DOHH2 (cell line): ENCODE measurements at regions not wholly inside any gene's neighbourhood (a gene's known extent, or its start where the extent isn't known, plus 50 kb on each side); places are given as distances from the start of the nearest gene placed in this dataset.

Source experiments
- H3F3A ChIP-seq: fragments of 200-600 bp; sonication (generic), shearing (Covaris generic); 2 replicates; pipeline ENCODE4 v1.6.0; 2016; ENCODE audit warnings: antibody characterized with exemption, mild to moderate bottlenecking; ENCODE audit not compliant: control insufficient read depth, insufficient read depth
- H3K27ac ChIP-seq: fragments of 200-600 bp; sonication (generic); 2 replicates; pipeline ENCODE4 v1.5.1; 2014; ENCODE audit warnings: low read depth, mild to moderate bottlenecking, low read length, moderate library complexity
- H3K27me3 ChIP-seq: fragments of 200-600 bp; sonication (generic); 2 replicates; pipeline ENCODE4 v1.6.1; 2014; ENCODE audit warnings: mild to moderate bottlenecking, low read length, mixed read lengths; ENCODE audit not compliant: control insufficient read depth
- H3K36me3 ChIP-seq: fragments of 200-600 bp; sonication (generic); 2 replicates; pipeline ENCODE4 v1.6.1; 2014; ENCODE audit warnings: mild to moderate bottlenecking, low read length, moderate library complexity, mixed read lengths; ENCODE audit not compliant: control insufficient read depth
- H3K4me1 ChIP-seq: fragments of 200-600 bp; sonication (generic); 2 replicates; pipeline ENCODE4 v1.6.1; 2014; ENCODE audit warnings: mild to moderate bottlenecking, low read length, mixed read lengths; ENCODE audit not compliant: control insufficient read depth
- H3K4me2 ChIP-seq: fragments of 200-600 bp; sonication (generic); 2 replicates; pipeline ENCODE4 v1.6.0; 2014; ENCODE audit warnings: mild to moderate bottlenecking, low read length, moderate library complexity
- H3K4me3 ChIP-seq: fragments of 200-600 bp; sonication (generic); 2 replicates; pipeline ENCODE4 v1.5.1; 2014; ENCODE audit warnings: mild to moderate bottlenecking, low read length, mixed read lengths
- H3K79me2 ChIP-seq: fragments of 200-600 bp; sonication (generic); 2 replicates; pipeline ENCODE4 v1.6.1; 2014; ENCODE audit warnings: mild to moderate bottlenecking, low read length, mixed read lengths; ENCODE audit not compliant: control insufficient read depth
- H3K9me2 ChIP-seq: fragments of 200-600 bp; sonication (generic); replicated peaks from 2 replicates; pipeline ENCODE4 v1.6.1; 2014; ENCODE audit warnings: mild to moderate bottlenecking, low read length, mixed read lengths; ENCODE audit not compliant: control insufficient read depth
- H3K9me3 ChIP-seq: fragments of 200-600 bp; sonication (generic); 2 replicates; pipeline ENCODE4 v1.6.1; 2014; ENCODE audit warnings: antibody characterized with exemption, low read length, mixed read lengths; ENCODE audit not compliant: control insufficient read depth, insufficient read depth
- H4K20me1 ChIP-seq: fragments of 200-600 bp; sonication (generic); 2 replicates; pipeline ENCODE4 v1.6.0; 2014; ENCODE audit warnings: low read depth, mild to moderate bottlenecking, antibody characterized with exemption, low read length, moderate library complexity; ENCODE audit not compliant: control insufficient read depth, insufficient read depth
- EZH2phosphoT487 ChIP-seq: fragments of 200-600 bp; sonication (generic); IDR thresholded peaks from 2 replicates; pipeline ENCODE4 v1.6.1; 2017; ENCODE audit warnings: borderline replicate concordance, mild to moderate bottlenecking, antibody characterized with exemption, low read length, moderate library complexity, mixed read lengths
- TF ChIP-seq, protein P1 (sequence below): fragments of 200-600 bp; sonication (generic); IDR thresholded peaks from one replicate; pipeline ENCODE4 v1.5.1; 2014; ENCODE audit warnings: antibody characterized with exemption, mild to moderate bottlenecking, low read depth, low read length; ENCODE audit not compliant: poor library complexity, severe bottlenecking

DNA sequence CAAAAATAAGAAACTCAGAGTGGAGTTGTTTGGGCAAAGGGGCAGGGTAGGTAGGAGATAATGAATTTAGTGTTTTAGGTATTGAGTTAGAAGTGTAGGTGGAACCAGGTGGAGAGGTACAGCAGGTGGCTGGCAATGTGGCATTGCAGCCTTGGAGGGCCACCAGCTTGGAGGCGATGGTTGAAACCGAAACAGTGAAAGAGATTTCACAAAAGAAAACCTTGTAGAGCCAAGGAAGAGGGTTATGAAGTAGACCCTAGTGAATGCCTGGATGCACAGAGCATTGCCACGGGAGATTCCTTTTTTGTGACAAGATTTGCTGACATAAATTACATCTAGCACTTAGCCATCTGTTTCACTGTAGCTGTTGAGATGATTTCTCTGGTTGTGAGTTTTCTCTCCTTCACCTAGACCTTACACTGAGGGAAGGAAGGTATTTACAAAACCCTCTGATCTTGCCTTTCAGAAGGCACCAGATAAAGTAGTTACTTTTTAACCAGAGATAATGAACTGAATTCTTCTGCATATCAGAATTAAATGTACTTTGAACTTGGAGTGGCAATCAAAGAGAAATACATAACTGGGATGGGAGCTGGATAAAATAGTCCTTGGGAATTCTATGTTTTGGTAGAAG lies 104.1 kb upstream of the CASK start:
- Histone ChIP-seq H3K4me1 (no peaks in the 10 kb centered on the region), H3K36me3 (no peaks in the 10 kb centered on the region), H3K4me3 (no peak overlapping the region), H3K9me3 (no peaks in the 10 kb centered on the region), H3F3A (no peaks in the 10 kb centered on the region), H3K79me2 (no peaks in the 10 kb centered on the region), H4K20me1 (no peaks in the 10 kb centered on the region), H3K27ac (no peak overlapping the region), H3K27me3 (no peaks in the 10 kb centered on the region), H3K4me2 (no peak overlapping the region), H3K9me2 (no peaks in the 10 kb centered on the region)
- TF ChIP-seq EZH2phosphoT487 = no peak
- TF ChIP-seq, protein P1, sequence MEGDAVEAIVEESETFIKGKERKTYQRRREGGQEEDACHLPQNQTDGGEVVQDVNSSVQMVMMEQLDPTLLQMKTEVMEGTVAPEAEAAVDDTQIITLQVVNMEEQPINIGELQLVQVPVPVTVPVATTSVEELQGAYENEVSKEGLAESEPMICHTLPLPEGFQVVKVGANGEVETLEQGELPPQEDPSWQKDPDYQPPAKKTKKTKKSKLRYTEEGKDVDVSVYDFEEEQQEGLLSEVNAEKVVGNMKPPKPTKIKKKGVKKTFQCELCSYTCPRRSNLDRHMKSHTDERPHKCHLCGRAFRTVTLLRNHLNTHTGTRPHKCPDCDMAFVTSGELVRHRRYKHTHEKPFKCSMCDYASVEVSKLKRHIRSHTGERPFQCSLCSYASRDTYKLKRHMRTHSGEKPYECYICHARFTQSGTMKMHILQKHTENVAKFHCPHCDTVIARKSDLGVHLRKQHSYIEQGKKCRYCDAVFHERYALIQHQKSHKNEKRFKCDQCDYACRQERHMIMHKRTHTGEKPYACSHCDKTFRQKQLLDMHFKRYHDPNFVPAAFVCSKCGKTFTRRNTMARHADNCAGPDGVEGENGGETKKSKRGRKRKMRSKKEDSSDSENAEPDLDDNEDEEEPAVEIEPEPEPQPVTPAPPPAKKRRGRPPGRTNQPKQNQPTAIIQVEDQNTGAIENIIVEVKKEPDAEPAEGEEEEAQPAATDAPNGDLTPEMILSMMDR = no peak

DNA sequence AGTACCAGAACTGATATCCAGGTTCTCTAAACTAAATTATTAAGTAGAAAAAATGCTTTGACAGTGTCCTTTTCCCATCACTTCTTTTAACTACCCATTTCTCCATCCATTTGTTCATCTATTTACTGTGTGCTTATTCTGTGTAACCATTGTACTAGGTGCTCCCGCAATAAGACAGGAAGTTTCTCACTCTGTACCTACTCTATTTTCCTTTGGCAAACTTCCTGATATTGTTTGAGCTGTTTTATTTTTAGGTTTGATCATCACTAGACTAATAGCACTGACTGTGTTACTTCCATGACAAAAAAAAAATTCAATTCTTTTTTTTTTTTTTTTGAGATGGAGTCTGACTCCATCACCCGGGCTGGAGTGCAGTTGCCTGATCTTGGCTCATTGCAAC lies 102.5 kb upstream of the CASK start:
- no peak for TF ChIP-seq EZH2phosphoT487
- TF ChIP-seq, protein P1 = no peak
- H3K9me3 ChIP-seq = no peaks in the 10 kb centered on the region
- no peaks in the 10 kb centered on the region for H3K79me2 ChIP-seq
- H3K4me3 ChIP-seq = no peak overlapping the region
- no peaks in the 10 kb centered on the region for H3K36me3 ChIP-seq
- no peaks in the 10 kb centered on the region for H4K20me1 ChIP-seq
- no peaks in the 10 kb centered on the region for H3K4me1 ChIP-seq
- H3K27ac ChIP-seq = no peak overlapping the region
- no peaks in the 10 kb centered on the region for H3K27me3 ChIP-seq
- no peak overlapping the region for H3K4me2 ChIP-seq
- H3F3A ChIP-seq = no peaks in the 10 kb centered on the region
- H3K9me2 ChIP-seq = no peaks in the 10 kb centered on the region

DNA sequence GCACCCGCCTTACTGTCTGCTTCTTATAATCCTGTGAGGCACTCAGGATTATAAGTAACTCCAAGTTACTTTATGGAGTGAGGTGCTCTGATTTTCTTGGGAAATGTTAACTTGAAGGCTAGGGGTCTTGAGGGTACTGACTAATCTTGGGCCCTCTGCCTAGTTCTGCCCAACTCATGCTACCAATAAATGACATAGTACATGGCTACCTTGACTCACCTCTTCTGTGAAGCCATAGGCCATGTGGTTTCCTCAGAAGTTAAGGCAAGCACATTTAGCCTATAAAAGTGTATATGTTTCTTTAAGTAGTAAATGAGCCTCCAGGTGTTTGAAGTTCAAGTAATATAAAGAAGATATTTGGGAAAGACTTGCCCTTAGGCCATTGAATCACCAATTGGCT lies 99.8 kb upstream of the CASK start:
- H3K9me3 ChIP-seq = no peaks in the 10 kb centered on the region
- TF ChIP-seq EZH2phosphoT487 = no peak
- TF ChIP-seq, protein P1 = no peak

More for the DNA sequence above, 99.8 kb upstream of the CASK start:
- Histone ChIP-seq H3K27ac (no peak overlapping the region), H3F3A (no peaks in the 10 kb centered on the region), H3K4me2 (no peak overlapping the region), H4K20me1 (no peaks in the 10 kb centered on the region), H3K36me3 (no peaks in the 10 kb centered on the region), H3K27me3 (no peaks in the 10 kb centered on the region), H3K4me1 (no peaks in the 10 kb centered on the region), H3K79me2 (no peaks in the 10 kb centered on the region), H3K9me2 (no peaks in the 10 kb centered on the region), H3K4me3 (no peak overlapping the region)
